ENCODE measurements at regions not wholly inside any gene's neighbourhood (a gene's known extent, or its start where the extent isn't known, plus 50 kb on each side); places are given as distances from the start of the nearest gene placed in this dataset.
"Not testable (repeated sequence)": the region's sequence is repeated elsewhere in the genome, so short reads cannot be mapped to it uniquely, and the experiment has no call there.

DNA sequence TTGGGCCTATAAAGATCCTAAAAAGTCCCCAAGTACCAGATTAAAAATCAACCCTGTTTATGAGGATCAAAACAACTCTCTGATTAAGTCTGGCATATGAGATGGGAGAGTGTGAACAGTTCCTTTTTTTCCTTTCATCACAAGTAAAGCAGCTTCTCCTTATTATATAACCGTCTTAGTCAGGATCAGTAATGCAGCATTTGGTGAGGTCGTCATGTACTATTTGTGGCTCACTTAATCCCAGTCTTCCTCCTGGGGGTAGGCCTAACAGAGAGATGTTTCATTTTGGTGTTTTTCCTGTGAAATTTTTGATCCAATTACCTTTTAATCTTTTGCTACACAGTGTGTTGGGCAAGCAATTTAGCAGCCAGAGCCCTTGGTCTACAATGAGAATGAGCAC lies 333.1 kb upstream of the KCNMB2 start:
- FAIRE-seq (peak; percentile 97), DNase-seq (ENCODE audit: insufficient read length, low spot score) (no peak)
- no peak for TF ChIP-seq CTCF (IDR thresholded peaks at IDR 0.05; ENCODE audit: insufficient read depth, missing control alignments)

DNA sequence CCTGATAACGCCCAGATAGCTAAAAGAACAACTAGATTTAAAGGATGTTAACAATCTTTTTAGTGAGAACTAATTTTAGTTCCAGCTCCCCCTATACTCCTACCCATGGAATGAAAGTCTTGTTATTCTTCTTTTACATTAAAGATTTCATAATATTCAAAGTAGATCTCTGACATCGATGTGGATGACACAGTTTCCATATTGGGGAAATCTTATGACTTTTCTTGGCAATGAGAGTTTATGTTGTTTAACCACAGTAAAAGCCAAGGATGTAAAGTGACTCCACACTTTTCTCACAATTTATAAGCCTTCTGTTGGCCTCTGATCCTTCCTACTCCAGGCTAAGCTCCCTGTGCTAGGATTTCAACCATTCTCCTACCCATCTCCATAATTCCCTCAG lies 332.6 kb upstream of the KCNMB2 start:
- no peak for TF ChIP-seq CTCF (IDR thresholded peaks at IDR 0.05; ENCODE audit: insufficient read depth, missing control alignments)
- DNase-seq (ENCODE audit: insufficient read length, low spot score): no peak
- FAIRE-seq: no peak

GRCh38 chr3:178205740-178206139 lies 330.5 kb upstream of the KCNMB2 start:
- FAIRE-seq: no peak
- TF ChIP-seq CTCF (IDR thresholded peaks at IDR 0.05; ENCODE audit: insufficient read depth, missing control alignments): no peak
- no peak for DNase-seq (ENCODE audit: insufficient read length, low spot score)

GRCh38 chr3:178206521-178206920 lies 329.7 kb upstream of the KCNMB2 start:
- no peak for DNase-seq (ENCODE audit: insufficient read length, low spot score)
- FAIRE-seq: no peak
- no peak for TF ChIP-seq CTCF (IDR thresholded peaks at IDR 0.05; ENCODE audit: insufficient read depth, missing control alignments)

GRCh38 chr3:178207161-178207560 lies 329.1 kb upstream of the KCNMB2 start:
- not testable (repeated sequence) for DNase-seq (ENCODE audit: insufficient read length, low spot score); FAIRE-seq

- FAIRE-seq; DNase-seq (ENCODE audit: insufficient read length, low spot score): not testable (repeated sequence)
Observed at GRCh38 chr3:178207627-178208026, 328.6 kb upstream of the KCNMB2 start.

DNA sequence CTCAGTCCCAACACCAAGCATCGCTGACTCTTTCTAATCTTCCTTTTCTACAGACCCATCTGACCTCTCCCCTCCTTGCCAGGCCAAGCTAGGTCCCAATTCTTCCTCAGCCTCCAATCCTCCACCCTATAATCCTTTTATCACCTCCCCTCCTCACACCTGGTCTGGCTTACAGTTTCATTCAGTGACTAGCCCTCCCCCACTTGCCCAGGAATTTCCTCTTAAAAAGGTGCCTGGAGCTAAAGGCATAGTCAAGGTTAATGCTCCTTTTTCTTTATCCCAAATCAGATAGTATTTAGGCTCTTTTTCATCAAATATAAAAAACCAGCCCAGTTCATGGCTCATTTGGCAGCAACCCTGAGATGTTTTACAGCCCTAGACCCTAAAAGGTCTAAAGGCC lies 327.1 kb upstream of the KCNMB2 start:
- DNase-seq (ENCODE audit: insufficient read length, low spot score); FAIRE-seq: not testable (repeated sequence)

GRCh38 chr3:178209618-178210017 lies 326.6 kb upstream of the KCNMB2 start:
- FAIRE-seq; DNase-seq (ENCODE audit: insufficient read length, low spot score): not testable (repeated sequence)

DNA sequence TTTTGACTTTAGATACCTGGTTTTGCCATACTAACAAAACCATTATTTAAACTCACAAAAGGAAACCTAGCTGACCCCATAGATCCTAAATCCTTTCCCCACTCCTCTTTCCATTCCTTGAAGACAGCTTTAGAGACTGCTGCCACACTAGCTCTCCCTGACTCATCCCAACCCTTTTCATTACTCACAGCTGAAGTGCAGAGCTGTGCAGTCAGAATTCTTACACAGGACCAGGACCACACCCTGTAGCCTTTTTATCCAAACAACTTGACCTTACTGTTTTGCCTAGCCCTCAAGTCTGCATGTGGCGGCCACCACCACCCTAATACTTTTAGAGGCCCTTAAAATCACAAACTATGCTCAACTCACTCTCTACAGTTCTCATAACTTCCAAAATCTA lies 325.1 kb upstream of the KCNMB2 start:
- not testable (repeated sequence) for FAIRE-seq; DNase-seq (ENCODE audit: insufficient read length, low spot score)

GRCh38 chr3:178217479-178217878 lies 318.8 kb upstream of the KCNMB2 start:
- DNase-seq (ENCODE audit: insufficient read length, low spot score) (no peak), FAIRE-seq (no peak)
- TF ChIP-seq CTCF (IDR thresholded peaks at IDR 0.05; ENCODE audit: insufficient read depth, missing control alignments): no peak
